ENCODE measurements at regions not wholly inside any gene's neighbourhood (a gene's known extent, or its start where the extent isn't known, plus 50 kb on each side); places are given as distances from the start of the nearest gene placed in this dataset.

DNA sequence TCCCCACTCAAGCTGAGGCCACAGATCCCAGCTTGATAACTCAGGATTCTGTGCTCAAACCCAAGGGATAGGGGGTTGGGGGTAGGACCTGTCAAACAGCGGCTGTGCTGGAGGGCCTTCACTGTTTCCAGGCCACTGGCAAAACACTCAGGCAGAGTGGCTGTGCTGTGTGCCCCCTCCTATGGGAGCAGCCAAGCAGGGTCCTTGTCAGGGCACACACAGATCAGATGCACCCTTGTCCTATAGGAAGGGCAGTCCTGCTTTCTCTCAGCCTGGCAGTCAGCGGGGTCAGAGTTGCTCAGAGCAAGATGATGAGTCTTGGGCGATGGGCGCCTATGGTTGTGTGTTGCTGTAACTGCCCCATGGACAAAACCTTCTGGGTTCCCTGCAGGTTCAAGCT, 554.8 kb downstream of the TBC1D32 start:
- Histone ChIP-seq H4K20me1 (ENCODE audit: insufficient read depth, low read length) (no peaks in the 10 kb centered on the region), H3K27me3 (ENCODE audit: low read depth, low read length) (no peaks in the 10 kb centered on the region), H3K27ac (ENCODE audit: low read length) (no peak overlapping the region), H3K9ac (ENCODE audit: low read length) (no peak overlapping the region), H3K4me1 (ENCODE audit: low read length) (no peaks in the 10 kb centered on the region), H3K4me2 (ENCODE audit: low read length) (no peak overlapping the region), H3K79me2 (ENCODE audit: low read length) (no peaks in the 10 kb centered on the region), H2AFZ (ENCODE audit: low read depth, low read length) (no peak overlapping the region), H3K36me3 (replicated peaks; ENCODE audit: low read depth, low read length) (no peaks in the 10 kb centered on the region), H3K4me3 (ENCODE audit: low read length) (no peak overlapping the region), H3K9me3 (ENCODE audit: insufficient read depth, low read length) (no peaks in the 10 kb centered on the region)
- TF ChIP-seq, protein P1, sequence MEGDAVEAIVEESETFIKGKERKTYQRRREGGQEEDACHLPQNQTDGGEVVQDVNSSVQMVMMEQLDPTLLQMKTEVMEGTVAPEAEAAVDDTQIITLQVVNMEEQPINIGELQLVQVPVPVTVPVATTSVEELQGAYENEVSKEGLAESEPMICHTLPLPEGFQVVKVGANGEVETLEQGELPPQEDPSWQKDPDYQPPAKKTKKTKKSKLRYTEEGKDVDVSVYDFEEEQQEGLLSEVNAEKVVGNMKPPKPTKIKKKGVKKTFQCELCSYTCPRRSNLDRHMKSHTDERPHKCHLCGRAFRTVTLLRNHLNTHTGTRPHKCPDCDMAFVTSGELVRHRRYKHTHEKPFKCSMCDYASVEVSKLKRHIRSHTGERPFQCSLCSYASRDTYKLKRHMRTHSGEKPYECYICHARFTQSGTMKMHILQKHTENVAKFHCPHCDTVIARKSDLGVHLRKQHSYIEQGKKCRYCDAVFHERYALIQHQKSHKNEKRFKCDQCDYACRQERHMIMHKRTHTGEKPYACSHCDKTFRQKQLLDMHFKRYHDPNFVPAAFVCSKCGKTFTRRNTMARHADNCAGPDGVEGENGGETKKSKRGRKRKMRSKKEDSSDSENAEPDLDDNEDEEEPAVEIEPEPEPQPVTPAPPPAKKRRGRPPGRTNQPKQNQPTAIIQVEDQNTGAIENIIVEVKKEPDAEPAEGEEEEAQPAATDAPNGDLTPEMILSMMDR (IDR thresholded peaks at IDR 0.05; ENCODE audit: low read depth, low read length) = no peak
- TF ChIP-seq EZH2phosphoT487 (IDR thresholded peaks at IDR 0.05; ENCODE audit: low read depth) = no peak

DNA sequence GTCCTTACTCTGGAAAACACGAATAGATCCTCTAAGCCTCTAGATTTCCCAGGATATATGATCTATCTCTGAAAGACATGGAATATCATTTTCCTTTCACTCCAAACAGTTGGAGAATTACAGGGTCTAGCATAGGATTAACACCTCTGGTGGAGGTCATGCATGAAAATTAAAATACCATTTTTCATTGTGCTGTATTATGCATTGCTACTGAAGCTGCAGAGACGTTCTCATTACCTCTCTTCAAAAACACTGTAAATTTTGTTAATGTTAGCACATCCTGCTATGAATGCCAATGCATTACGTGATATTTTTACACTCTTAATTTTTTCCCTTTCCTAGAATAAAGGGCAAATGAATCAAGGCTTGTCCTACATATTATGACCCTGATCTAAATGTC, 558.6 kb downstream of the TBC1D32 start:
- H3K4me2 ChIP-seq (ENCODE audit: low read length) = no peak overlapping the region
- H3K36me3 ChIP-seq (replicated peaks; ENCODE audit: low read depth, low read length) = no peaks in the 10 kb centered on the region
- no peak for TF ChIP-seq EZH2phosphoT487 (IDR thresholded peaks at IDR 0.05; ENCODE audit: low read depth)
- TF ChIP-seq, protein P1 (IDR thresholded peaks at IDR 0.05; ENCODE audit: low read depth, low read length) = no peak
- H4K20me1 ChIP-seq (ENCODE audit: insufficient read depth, low read length) = no peaks in the 10 kb centered on the region
- H3K9me3 ChIP-seq (ENCODE audit: insufficient read depth, low read length) = no peaks in the 10 kb centered on the region
- no peak overlapping the region for H3K27ac ChIP-seq (ENCODE audit: low read length)
- no peaks in the 10 kb centered on the region for H3K4me1 ChIP-seq (ENCODE audit: low read length)
- H2AFZ ChIP-seq (ENCODE audit: low read depth, low read length) = no peak overlapping the region
- H3K27me3 ChIP-seq (ENCODE audit: low read depth, low read length) = no peaks in the 10 kb centered on the region
- no peaks in the 10 kb centered on the region for H3K79me2 ChIP-seq (ENCODE audit: low read length)
- H3K9ac ChIP-seq (ENCODE audit: low read length) = no peak overlapping the region
- H3K4me3 ChIP-seq (ENCODE audit: low read length) = no peak overlapping the region

DNA sequence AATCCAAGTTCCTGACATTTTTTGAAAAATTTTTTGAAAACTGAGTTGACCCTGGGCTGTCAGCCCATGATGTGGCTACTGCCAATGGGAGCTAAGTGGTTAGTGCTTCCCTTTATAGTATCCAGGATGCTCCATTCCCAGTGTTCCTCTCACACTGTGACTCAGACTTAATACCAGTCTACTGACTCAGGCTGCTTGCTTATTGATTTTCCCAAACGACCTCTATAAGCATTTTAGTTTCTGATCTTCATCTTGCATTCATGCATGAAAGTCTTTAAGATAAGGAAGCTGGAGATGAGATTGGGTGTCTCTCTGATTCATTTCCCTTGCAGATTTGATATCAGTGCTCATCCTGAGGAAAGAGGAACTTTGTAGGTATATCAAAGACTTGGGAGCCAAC, 560.0 kb downstream of the TBC1D32 start:
- no peak overlapping the region for H2AFZ ChIP-seq (ENCODE audit: low read depth, low read length)
- H3K9ac ChIP-seq (ENCODE audit: low read length) = no peak overlapping the region
- no peaks in the 10 kb centered on the region for H3K36me3 ChIP-seq (replicated peaks; ENCODE audit: low read depth, low read length)
- TF ChIP-seq EZH2phosphoT487 (IDR thresholded peaks at IDR 0.05; ENCODE audit: low read depth) = no peak
- TF ChIP-seq, protein P1 (IDR thresholded peaks at IDR 0.05; ENCODE audit: low read depth, low read length) = no peak
- H3K4me3 ChIP-seq (ENCODE audit: low read length) = no peak overlapping the region
- no peaks in the 10 kb centered on the region for H3K79me2 ChIP-seq (ENCODE audit: low read length)
- no peaks in the 10 kb centered on the region for H3K9me3 ChIP-seq (ENCODE audit: insufficient read depth, low read length)
- no peaks in the 10 kb centered on the region for H4K20me1 ChIP-seq (ENCODE audit: insufficient read depth, low read length)
- no peak overlapping the region for H3K4me2 ChIP-seq (ENCODE audit: low read length)
- no peaks in the 10 kb centered on the region for H3K27me3 ChIP-seq (ENCODE audit: low read depth, low read length)
- H3K27ac ChIP-seq (ENCODE audit: low read length) = no peak overlapping the region
- H3K4me1 ChIP-seq (ENCODE audit: low read length) = no peaks in the 10 kb centered on the region

DNA sequence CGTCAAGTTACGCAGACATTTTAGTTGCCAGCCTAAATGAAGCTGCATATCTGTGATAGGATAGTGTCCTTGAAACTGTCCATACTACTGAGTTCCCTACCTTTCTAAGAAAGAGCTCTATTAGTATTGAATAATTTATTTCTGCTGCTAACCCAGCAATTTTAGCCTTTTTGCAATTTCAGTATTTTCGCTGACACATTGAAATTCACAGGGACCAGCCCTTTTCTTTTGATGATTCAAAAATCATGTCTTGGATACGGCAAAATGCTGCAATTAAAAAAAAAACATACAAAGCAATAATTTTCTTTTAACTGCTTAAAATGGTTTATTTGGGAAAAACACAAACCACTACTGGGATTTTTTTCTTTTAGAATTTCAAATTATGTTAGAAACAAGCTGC, 563.3 kb downstream of the TBC1D32 start:
- Histone ChIP-seq H2AFZ (ENCODE audit: low read depth, low read length) (no peak overlapping the region), H3K9ac (ENCODE audit: low read length) (no peak overlapping the region), H3K36me3 (replicated peaks; ENCODE audit: low read depth, low read length) (no peaks in the 10 kb centered on the region), H3K27ac (ENCODE audit: low read length) (no peak overlapping the region), H3K4me1 (ENCODE audit: low read length) (no peaks in the 10 kb centered on the region), H3K27me3 (ENCODE audit: low read depth, low read length) (no peaks in the 10 kb centered on the region), H3K79me2 (ENCODE audit: low read length) (no peaks in the 10 kb centered on the region), H3K4me2 (ENCODE audit: low read length) (no peak overlapping the region), H4K20me1 (ENCODE audit: insufficient read depth, low read length) (no peaks in the 10 kb centered on the region), H3K4me3 (ENCODE audit: low read length) (no peak overlapping the region), H3K9me3 (ENCODE audit: insufficient read depth, low read length) (no peaks in the 10 kb centered on the region)
- TF ChIP-seq EZH2phosphoT487 (IDR thresholded peaks at IDR 0.05; ENCODE audit: low read depth) = no peak
- TF ChIP-seq, protein P1 (IDR thresholded peaks at IDR 0.05; ENCODE audit: low read depth, low read length) = no peak
